Gastroesophageal sphincter (tissue), 4 donors: ENCODE measurements at regions not wholly inside any gene's neighbourhood (a gene's known extent, or its start where the extent isn't known, plus 50 kb on each side); places are given as distances from the start of the nearest gene placed in this dataset.

Source experiments
- ATAC-seq: fragments of 150-250 bp; one replicate; pipeline ENCODE4 v1.9.1; 2016; ENCODE audit warnings: mild to moderate bottlenecking, moderate library complexity
- H3K27ac ChIP-seq, 4 donors: fragments of 200-600 bp; sonication (generic) in 3 of 4; 1 replicate in 3 of 4; 2 replicates in 1 of 4; pipeline ENCODE4 v1.5.1; 2016 to 2019
- H3K27me3 ChIP-seq: fragments of 200-600 bp; sonication (generic); one replicate; pipeline ENCODE4 v1.5.1; 2019
- H3K36me3 ChIP-seq, 2 donors: fragments of 200-600 bp; sonication (generic); one replicate each; pipeline ENCODE4 v1.5.1; 2019; ENCODE audit warnings: control low read depth in 1 of 2
- H3K4me1 ChIP-seq, 3 donors: fragments of 200-600 bp; sonication (generic); 1 replicate in 2 of 3; 2 replicates in 1 of 3; pipeline ENCODE4 v1.5.1; 2016 to 2019; ENCODE audit warnings: control low read depth in 2 of 3
- H3K4me3 ChIP-seq, 2 donors: fragments of 200-600 bp; sonication (generic); one replicate each; pipeline ENCODE4 v1.5.1; 2019; ENCODE audit warnings: mild to moderate bottlenecking in 1 of 2, moderate library complexity in 1 of 2
- H3K9me3 ChIP-seq, 3 donors: fragments of 200-600 bp; sonication (generic); one replicate each; pipeline ENCODE4 v1.5.1; 2017 to 2019; ENCODE audit warnings: control low read depth in 2 of 3
- EP300 ChIP-seq: sonication (generic); formaldehyde crosslinking; IDR thresholded peaks from one replicate; pipeline ENCODE4 v1.6.1; 2017; ENCODE audit warnings: antibody characterized with exemption, mild to moderate bottlenecking
- POLR2A ChIP-seq, 2 donors: fragments of 450-650 bp; IDR thresholded peaks; one replicate each; pipeline ENCODE4 v1.6.1; 2017; ENCODE audit warnings: antibody characterized with exemption in 2 of 2, mild to moderate bottlenecking in 2 of 2, moderate library complexity in 1 of 2
- POLR2AphosphoS5 ChIP-seq: sonication (generic); formaldehyde crosslinking; IDR thresholded peaks from one replicate; pipeline ENCODE4 v1.6.1; 2017; ENCODE audit warnings: antibody characterized with exemption
- WGBS, 2 donors: methylation state at CpG; one replicate each; pipeline ENCODE4 v1.1.5; 2018; ENCODE audit warnings: low coverage in 1 of 2; 5-methylcytosine and 5-hydroxymethylcytosine counted together
- TF ChIP-seq, protein P1 (sequence below), 4 experiments: fragments of 200-600 bp in 2 of 4; fragments of 450-650 bp in 2 of 4; sonication (generic) in 1 of 4; IDR thresholded peaks; one replicate each; pipeline ENCODE4 v1.5.1; 2017 to 2019; ENCODE audit warnings: antibody characterized with exemption in 4 of 4, mild to moderate bottlenecking in 2 of 4, moderate library complexity in 2 of 4

DNA sequence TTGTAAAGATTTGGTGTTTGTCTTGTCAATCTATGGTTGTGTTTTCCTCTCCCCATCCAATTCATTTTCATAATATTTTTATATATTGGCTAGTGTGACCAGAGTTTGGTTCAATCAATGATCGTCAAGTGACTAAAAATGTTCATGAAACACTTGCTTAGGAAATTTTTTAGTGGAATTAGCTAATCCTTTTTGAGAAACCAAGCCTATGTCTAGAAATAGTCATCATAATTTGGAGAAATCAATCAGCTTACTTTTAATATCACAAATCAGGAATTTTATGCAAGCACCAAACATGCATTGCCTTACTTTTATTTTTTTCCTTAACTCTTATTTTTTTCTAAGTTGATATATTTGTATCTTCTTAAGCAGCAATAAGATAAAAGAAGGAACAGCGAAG, 403.1 kb upstream of the TBL1XR1 start:
- Histone ChIP-seq H3K27ac (no peak overlapping the region), H3K4me3 (no peak overlapping the region), H3K27me3 (no peaks in the 10 kb centered on the region), H3K36me3 (no peaks in the 10 kb centered on the region), H3K9me3 (no peaks in the 10 kb centered on the region), H3K4me1 (peaks cover 29 to 70% (median 29%) of the 10 kb centered on the region in 3 donors)
- ATAC-seq: no peak
- WGBS, 2 donors: 96% methylated on average over 2 of the region's 2 CpGs
- TF ChIP-seq EP300 (no peak), POLR2AphosphoS5 (no peak), POLR2A (IDR thresholded peaks at IDR 0.05) (no peak)
- TF ChIP-seq, protein P1, sequence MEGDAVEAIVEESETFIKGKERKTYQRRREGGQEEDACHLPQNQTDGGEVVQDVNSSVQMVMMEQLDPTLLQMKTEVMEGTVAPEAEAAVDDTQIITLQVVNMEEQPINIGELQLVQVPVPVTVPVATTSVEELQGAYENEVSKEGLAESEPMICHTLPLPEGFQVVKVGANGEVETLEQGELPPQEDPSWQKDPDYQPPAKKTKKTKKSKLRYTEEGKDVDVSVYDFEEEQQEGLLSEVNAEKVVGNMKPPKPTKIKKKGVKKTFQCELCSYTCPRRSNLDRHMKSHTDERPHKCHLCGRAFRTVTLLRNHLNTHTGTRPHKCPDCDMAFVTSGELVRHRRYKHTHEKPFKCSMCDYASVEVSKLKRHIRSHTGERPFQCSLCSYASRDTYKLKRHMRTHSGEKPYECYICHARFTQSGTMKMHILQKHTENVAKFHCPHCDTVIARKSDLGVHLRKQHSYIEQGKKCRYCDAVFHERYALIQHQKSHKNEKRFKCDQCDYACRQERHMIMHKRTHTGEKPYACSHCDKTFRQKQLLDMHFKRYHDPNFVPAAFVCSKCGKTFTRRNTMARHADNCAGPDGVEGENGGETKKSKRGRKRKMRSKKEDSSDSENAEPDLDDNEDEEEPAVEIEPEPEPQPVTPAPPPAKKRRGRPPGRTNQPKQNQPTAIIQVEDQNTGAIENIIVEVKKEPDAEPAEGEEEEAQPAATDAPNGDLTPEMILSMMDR (IDR thresholded peaks at IDR 0.05): no peak

DNA sequence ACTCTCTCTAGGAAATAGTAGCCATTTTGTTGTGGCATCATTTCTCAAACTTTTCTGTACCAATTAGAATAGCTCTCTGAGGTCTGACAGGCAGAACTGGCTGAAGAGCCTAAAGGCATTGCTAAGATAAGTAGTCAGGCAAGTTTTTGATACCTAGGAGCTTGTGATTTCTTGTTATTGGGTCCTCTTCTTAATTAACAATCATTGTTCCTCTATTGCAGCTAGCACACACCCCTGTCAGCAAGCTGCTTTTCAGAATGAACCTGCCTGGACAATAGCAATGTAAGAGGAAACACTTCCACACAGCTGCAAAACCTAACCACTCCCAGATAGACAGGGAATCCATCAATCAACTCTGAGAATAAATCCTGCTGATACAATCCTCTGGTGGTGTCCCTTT, 403.9 kb upstream of the TBL1XR1 start:
- TF ChIP-seq EP300: no peak
- TF ChIP-seq POLR2A (IDR thresholded peaks at IDR 0.05): no peak
- TF ChIP-seq, protein P1 (IDR thresholded peaks at IDR 0.05): no peak
- no peak for TF ChIP-seq POLR2AphosphoS5
- Histone ChIP-seq H3K27ac (no peak overlapping the region), H3K4me1 (peaks cover 27 to 63% (median 29%) of the 10 kb centered on the region in 3 donors), H3K27me3 (no peaks in the 10 kb centered on the region), H3K9me3 (no peaks in the 10 kb centered on the region), H3K4me3 (no peak overlapping the region), H3K36me3 (no peaks in the 10 kb centered on the region)
- no peak for ATAC-seq

DNA sequence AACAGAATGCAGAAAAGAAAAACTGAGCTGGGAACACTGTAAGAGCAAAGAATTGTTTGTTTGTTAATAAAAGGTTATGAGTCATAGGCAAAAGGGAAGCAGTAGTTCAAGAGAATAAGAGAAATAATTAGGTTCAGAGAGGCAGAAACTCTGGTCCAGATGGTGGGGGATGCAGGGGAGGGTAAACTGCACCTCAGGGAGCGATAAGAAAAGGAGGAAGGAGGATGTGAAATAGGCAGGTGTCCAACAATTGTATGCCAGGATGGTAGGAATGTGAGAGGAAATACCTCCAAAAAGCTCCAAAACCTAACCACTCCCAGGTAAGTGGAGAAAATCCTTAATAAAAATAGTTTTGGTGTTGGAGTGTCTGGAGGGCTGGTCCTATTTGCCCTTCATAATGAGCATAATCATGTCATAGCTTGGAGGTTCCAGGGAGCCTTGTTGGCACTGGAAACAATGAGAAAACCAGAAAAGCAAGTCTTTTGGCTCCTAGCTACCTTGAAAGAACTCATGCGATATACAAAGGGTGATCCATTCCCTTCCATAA, 405.4 kb upstream of the TBL1XR1 start:
- no peaks in the 10 kb centered on the region for H3K9me3 ChIP-seq
- no peak for ATAC-seq
- H3K27me3 ChIP-seq: no peaks in the 10 kb centered on the region
- TF ChIP-seq, protein P1 (IDR thresholded peaks at IDR 0.05): no peak
- TF ChIP-seq EP300 (no peak), POLR2A (IDR thresholded peaks at IDR 0.05) (no peak), POLR2AphosphoS5 (no peak)
- peaks cover 12 to 58% (median 24%) of the 10 kb centered on the region in 3 donors for H3K4me1 ChIP-seq
- WGBS, 2 donors: 68 to 86% methylated on average over 1 to 2 of the region's 2 CpGs
- peak overlapping the region in 1 of 4 donors; percentile 22 for H3K27ac ChIP-seq
- H3K4me3 ChIP-seq: no peak overlapping the region
- H3K36me3 ChIP-seq: no peaks in the 10 kb centered on the region

- TF ChIP-seq, protein P1 (IDR thresholded peaks at IDR 0.05): no peak
- TF ChIP-seq EP300 (no peak), POLR2AphosphoS5 (no peak), POLR2A (IDR thresholded peaks at IDR 0.05) (no peak)
- H3K9me3 ChIP-seq: no peaks in the 10 kb centered on the region
- 69 to 92% methylated on average over 2 of the region's 2 CpGs for WGBS, 2 donors
- peak overlapping the region in 2 of 4 donors; percentile 22 to 41 for H3K27ac ChIP-seq
- H3K36me3 ChIP-seq: no peaks in the 10 kb centered on the region
- peaks cover 7 to 58% (median 23%) of the 10 kb centered on the region in 3 donors for H3K4me1 ChIP-seq
- no peaks in the 10 kb centered on the region for H3K27me3 ChIP-seq
- ATAC-seq: no peak
- H3K4me3 ChIP-seq: no peak overlapping the region
These were observed 405.9 kb upstream of the TBL1XR1 start for GRCh38 chr3:177603148-177603603.

DNA sequence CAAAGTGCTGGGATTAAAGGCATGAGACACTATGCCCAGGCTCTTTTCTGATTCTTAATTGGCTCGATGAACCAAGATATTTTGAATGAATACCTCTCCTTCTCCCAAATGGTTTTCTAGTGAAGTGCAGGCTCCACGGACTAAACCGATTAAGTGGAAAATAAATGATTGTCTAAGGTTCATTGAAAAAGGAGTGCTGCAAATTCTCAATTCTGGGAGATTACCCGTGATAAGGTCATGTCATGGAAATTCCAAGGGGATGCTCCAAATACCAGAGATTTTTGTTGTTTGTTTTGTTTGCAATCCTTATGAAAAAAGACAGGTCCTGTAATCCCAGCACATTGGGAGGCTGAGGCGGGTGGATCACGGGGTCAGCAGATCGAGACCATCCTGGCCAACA, 406.9 kb upstream of the TBL1XR1 start:
- ATAC-seq: no peak
- Histone ChIP-seq H3K9me3 (no peaks in the 10 kb centered on the region), H3K4me3 (no peak overlapping the region), H3K4me1 (peaks cover 3 to 56% (median 13%) of the 10 kb centered on the region in 3 donors), H3K36me3 (no peaks in the 10 kb centered on the region), H3K27me3 (no peaks in the 10 kb centered on the region), H3K27ac (peak overlapping the region in 1 of 4 donors; percentile 41)
- 81 to 100% methylated on average over 4 to 5 of the region's 7 CpGs for WGBS, 2 donors
- TF ChIP-seq EP300: no peak
- no peak for TF ChIP-seq POLR2AphosphoS5
- TF ChIP-seq, protein P1 (IDR thresholded peaks at IDR 0.05): no peak
- TF ChIP-seq POLR2A (IDR thresholded peaks at IDR 0.05): no peak
